CD4-positive, alpha-beta T cell treated with Interleukin-4 for 1 hour (primary cell): ENCODE measurements at regions not wholly inside any gene's neighbourhood (a gene's known extent, or its start where the extent isn't known, plus 50 kb on each side); places are given as distances from the start of the nearest gene placed in this dataset.
"Not testable (repeated sequence)": the region's sequence is repeated elsewhere in the genome, so short reads cannot be mapped to it uniquely, and the experiment has no call there.

Source experiments
- DNase-seq, 2 donors: peaks; one replicate each; pipeline ENCODE4 v3.0.0-alpha.2; 2020 to 2022

DNA sequence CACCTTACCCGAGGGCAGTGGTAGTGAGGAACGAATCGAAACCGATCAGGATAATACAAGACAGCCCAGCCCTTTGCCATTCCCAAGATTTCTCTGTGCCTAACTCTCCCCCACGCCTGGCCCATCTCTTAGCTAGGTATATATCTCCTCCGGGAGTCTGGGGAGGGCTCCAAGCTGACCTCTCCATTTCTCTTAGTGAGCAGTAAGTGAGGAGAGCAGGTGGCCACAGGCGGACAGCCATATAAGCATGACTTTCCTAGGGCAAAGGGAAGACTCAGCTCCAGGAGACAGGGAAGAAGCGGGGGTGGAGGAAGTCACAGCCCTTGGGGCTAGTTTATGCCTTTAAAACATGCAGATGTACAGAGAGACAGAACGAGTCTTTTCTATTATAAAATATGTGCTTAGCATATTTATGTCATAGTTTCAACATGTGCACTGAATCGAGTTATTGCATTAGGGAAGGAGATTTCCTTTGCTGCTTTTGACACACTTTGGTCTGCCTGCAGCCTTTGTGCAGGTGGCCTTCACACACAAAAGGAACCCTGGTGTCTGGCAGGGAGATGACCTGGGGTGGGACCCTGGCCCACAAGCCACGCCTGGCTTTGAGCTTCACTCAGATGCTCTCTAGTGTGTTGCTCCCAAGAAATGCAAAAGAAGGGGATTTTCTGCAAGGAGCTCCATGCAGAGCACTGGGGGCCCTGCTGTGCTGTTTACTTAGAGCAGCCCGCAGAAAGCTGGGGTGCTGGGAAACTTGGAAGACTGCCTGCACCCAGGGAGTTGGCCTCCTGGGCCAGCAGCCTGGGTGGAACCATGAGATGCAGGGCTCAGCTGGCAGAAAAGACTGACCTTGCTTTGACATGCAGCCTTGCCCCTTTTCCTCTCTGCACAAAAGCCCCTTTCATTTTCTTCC is 613.3 kb downstream of the BCOR start:
- DNase-seq = no peak

DNA sequence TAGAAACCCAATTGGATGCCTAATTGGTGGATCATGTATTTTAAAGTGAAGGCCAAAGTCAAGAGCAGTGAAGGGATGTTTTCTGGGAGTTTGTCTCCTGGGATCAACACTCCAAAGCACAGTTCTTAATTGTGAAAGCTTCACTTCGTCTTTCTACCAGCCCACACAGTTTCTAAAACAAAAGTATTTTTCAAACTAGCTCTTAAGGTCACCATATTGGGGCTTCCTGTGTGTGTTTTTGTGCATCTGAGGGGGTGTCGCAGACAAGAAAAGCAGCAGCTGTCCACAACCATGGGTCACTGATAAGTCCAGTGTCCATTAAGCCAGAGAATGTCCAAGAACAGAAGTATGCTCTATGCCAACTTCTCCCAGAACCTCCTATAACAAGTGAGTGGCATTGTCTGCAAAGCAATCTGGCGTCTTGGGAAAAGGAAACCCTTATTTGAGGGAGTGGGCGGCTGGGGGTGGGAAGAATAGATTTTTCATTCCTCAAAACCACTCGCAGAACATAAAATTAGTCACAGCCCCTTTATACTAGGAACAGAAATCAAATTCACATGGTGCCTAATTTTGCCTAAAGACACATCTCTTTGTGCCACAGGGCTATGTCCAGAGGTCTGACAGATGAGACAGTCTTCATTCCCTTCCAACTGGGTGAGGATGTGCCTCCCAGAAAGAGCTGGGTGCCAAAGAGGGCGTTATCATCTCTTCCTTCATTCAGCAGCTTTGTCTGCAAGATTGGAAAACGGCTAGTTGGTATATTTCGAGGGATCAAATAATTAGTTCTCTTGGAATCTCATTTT is 610.4 kb downstream of the BCOR start:
- no peak for DNase-seq

DNA sequence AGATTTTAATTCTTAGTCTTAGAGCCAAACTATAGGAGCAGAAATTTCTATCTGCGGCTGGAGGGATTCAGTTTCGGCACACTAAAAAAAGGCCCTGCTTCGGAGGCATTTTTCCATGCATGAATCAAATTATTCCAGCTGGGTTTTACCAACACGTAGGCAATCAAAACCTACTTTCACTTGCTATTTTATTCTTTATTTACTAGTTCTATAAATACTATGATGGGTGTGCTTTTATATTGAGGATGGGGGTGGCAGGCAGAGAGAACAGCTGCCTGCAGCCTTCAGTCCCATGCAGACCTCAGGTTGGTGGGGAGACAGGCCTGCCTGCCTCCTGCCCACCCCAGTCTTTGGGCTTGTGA is 609.8 kb downstream of the BCOR start:
- DNase-seq = no peak

- peak; percentile 73 to 77 for DNase-seq
Measured at GRCh38 chrX:39491548-39492297, 606.0 kb downstream of the BCOR start.

DNA sequence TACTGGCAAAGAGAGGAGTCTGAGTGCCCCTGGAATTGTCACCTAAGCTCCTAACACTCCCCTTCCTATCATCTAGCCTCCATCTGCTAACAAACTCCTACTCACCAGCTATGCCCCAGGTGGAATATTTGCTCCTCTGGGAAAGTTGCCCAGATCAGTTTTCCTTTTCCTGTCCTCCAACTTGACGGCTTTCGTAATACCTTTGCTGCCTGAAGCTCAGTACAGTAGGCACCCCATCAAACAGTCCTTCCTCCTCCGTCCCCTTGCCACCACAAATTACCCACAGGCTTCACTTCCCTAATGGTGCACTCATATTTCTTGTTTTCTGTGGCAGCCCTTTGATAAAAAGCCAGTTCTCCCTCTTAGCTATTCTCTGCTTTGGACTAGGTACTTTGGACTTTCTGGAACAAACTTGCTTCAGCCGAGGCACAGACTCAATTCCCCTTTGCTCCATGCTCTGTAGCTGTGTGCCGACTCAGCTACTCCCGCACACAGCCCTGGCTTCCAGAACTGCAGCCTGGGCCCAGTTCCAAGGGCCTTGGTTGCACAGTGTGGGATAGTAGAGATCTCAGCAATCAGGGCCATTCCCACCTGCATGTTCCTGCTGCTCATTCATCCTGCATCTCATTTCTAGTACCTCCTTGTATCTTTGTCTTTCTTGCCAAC is 605.1 kb downstream of the BCOR start:
- DNase-seq = no peak

GRCh38 chrX:39493168-39493567 is 604.6 kb downstream of the BCOR start:
- DNase-seq = no peak

DNA sequence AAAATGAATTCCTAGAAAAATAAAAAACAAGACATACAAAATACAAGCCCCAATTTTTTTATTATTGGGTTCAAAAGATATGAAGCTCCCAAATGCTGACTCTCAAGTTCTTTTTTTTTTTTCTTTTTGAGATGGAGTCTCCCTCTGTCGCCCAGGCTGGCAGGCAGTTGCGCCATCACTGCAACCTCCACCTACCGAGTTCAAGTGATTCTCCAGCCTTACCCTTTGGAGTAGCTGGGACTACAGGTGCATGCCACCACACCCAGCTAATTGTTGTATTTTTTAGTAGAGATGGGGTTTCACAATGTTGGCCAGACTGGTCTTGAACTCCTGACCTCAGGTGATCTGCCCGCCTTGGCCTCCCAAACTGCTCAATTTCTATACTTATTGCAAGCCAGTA is 600.6 kb downstream of the BCOR start:
- not testable (repeated sequence) for DNase-seq

- no peak for DNase-seq
Measured at GRCh38 chrX:39497702-39498265, 600.0 kb downstream of the BCOR start.

DNA sequence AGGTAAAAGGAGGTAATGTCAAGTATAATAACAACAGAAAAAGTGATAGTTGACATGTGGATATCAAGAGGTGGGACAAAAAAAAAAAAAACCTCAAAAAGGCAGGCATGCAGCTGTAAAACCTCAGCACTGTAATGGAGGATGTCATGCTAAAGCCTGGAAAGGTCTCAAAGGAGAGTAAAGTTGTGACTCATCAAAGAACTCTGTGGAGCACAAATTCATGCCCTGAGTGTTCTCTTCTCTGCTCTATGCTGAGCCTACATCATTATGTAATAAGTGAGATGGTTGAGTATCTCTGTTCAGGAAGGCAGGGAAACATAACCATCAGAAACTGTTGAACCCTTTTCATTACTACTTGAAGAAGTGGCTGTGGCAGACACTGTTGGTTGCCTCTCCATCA is 597.8 kb downstream of the BCOR start:
- no peak for DNase-seq

- no peak for DNase-seq
Measured at GRCh38 chrX:39501822-39502221, 595.9 kb downstream of the BCOR start.

DNA sequence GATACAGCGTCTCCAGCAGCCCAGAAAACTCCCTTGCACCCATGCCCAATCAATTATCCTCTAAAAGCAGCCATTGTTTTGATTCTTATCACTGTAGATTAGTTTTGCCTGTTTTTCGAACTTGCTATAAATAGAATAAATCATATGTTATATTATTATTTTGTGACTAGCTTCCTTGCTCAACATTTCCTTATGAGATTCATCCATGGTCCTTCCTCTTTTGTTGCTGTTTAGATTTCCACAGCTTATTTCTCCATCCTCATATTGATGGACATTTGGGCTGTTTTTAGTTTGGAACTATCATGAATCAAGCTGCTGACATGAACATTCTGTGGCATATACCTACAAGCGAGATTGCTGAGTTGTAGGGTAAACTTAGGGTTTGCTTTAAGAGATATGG is 595.3 kb downstream of the BCOR start:
- DNase-seq = no peak

GRCh38 chrX:39504227-39504626 is 593.5 kb downstream of the BCOR start:
- no peak for DNase-seq

DNA sequence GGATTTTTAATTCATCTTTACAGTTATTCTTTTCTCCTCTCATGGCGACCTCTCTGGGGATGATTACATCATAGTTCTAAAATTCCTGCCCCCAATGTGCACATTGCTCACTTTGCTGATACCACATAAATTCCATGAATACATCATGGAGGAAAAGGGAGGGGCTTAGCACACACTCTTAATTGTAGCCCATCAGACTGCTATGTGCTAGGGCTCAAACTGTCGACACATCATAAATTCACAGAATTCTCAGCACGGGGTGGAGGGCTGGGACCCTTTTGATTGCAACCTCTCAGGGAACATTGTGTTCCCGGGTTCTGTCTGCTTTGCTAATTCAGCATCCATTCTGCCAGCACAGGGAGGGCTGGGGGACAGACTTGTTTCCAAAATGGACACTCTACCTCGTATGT is 592.9 kb downstream of the BCOR start:
- DNase-seq = no peak

DNA sequence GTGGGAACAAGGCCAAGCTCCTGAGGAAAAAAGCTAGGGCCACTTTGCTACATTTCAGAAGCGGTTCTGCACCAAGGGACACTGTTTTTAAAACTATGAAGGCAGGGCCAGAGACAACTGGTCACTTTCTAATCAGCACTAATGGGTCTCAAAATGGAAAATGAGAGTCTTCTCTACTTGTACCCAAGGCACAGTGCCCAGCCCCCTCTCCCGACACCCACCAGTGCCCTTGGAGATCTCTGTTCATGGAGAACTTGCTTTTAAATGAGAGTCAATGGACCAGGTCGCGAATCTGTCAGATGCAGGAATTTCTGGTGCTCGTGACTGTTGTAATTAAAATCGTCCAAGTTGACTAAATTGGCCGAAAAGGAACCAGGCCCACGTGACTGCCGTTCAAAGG is 591.6 kb downstream of the BCOR start:
- DNase-seq = no peak

- no peak for DNase-seq
Measured at GRCh38 chrX:39507034-39507433, 590.7 kb downstream of the BCOR start.

- no peak for DNase-seq
Measured at GRCh38 chrX:39507617-39508299, 590.0 kb downstream of the BCOR start.

DNA sequence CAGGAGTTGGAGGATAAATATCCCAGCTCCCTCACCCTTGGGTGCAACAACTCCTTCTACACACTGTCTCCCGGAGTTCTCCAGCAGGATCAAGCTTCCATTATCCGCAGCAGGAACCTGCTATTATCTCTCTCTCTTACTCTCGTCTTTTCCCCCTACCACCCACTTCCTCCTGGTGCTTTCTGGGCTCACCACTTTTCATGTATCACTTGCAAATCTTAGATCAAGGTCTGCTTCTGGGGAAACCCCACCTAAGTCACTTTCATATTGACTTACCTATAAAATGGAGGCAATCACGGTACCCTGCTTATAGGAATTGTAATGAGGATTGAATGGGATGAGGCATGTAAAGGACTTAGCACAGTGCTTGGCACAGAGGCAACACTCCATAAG is 589.5 kb downstream of the BCOR start:
- DNase-seq = peak in 1 of 2 donors; percentile 9

DNA sequence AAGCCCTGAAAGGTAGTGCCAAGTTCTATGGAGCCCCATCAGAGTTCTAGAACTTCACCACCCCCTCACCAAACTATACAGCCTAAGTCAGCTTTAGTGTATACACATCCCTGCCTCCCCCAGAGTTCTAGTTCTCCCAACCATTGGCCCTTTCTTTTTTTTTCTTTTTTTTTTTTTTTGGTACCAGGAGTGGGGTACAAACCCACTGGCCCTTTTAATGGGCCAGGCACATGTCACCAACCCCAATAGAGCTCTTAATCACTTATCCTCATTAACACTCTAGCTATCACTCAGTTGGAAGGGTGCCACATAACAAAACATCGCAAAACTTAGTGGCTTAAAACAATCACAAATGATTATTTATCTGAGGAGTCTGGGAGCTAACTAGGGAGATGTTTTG is 588.6 kb downstream of the BCOR start:
- DNase-seq = no peak

DNA sequence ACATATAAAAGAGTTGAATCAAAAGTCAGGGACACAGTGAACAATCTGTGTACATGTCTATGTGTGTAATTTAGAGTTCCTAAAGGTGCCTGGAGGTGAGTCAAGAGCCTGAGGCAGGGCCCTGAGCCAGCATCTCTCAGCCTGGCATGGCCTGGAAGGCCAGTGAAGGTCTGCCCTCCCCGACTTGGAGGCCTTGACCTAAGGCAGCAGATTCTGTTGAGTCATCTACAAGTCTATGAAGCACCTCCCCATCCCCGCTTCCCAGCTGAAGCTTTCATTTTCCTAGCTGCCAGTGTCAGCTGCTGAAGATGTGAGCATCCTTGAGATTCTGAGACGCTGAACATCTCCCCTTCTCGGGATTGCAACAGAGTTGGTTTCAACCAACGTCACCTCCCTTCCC is 583.9 kb downstream of the BCOR start:
- no peak for DNase-seq

GRCh38 chrX:39514801-39515200 is 583.0 kb downstream of the BCOR start:
- no peak for DNase-seq

GRCh38 chrX:39516427-39516841 is 581.3 kb downstream of the BCOR start:
- no peak for DNase-seq

GRCh38 chrX:39518476-39519029 is 579.2 kb downstream of the BCOR start:
- no peak for DNase-seq
